ENCODE measurements at regions not wholly inside any gene's neighbourhood (a gene's known extent, or its start where the extent isn't known, plus 50 kb on each side); places are given as distances from the start of the nearest gene placed in this dataset.
"Not testable (repeated sequence)": the region's sequence is repeated elsewhere in the genome, so short reads cannot be mapped to it uniquely, and the experiment has no call there.

DNA sequence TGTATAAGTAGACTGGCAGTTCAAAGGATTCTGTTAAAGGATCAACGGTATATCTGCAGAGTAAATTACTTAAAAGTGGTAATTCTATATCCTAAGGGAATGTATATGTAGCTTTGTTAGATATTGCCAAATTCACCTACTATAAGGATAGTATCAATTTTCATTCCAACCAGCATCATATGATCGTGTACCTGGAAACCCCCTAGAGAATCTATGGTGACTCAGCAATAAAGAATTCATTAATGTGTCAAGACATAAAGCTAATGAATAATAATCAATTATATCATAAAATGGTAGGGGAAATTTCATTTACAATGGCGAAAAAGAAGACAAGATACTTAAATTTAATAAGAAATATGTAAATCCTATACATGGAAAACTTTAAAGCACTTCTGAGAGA lies 234.1 kb upstream of the ACTBL2 start:
- POLR2A ChIA-PET, result no interaction called here
- H3K4me3 Mint-ChIP-seq, result no peak overlapping the region

DNA sequence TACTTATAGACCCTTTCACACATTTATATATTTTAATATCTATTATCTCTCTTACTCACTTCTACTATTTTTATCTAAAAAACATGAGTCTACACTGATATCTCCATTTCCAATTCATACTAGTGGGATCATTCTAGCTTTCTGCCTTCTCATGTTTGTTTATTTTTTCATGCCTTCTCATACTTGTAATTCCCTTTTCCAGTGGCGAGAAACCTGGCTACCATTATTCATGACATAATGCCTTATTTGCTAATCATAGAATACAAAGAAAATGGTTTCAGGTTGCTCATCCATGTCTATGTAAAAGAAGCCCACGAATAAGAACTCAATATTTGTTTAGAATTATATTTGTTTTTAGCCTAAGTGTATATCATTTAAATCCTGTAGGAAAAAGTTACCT lies 232.7 kb upstream of the ACTBL2 start:
- H3K27me3 Mint-ChIP-seq, result peaks cover 4% of the 10 kb centered on the region
- H3K9me3 Mint-ChIP-seq, result no peaks in the 10 kb centered on the region
- no peak overlapping the region for H3K4me3 Mint-ChIP-seq
- POLR2A ChIA-PET, result no interaction called here
- DNase-seq (no peak), ATAC-seq (ENCODE audit: low read depth) (no peak)
- H3K36me3 Mint-ChIP-seq, result no peaks in the 10 kb centered on the region
- H3K27ac Mint-ChIP-seq, result no peak overlapping the region
- H3K4me1 Mint-ChIP-seq, result no peaks in the 10 kb centered on the region

More for the DNA sequence above, 234.1 kb upstream of the ACTBL2 start:
- no peaks in the 10 kb centered on the region for H3K9me3 Mint-ChIP-seq
- no peak for DNase-seq
- H3K27me3 Mint-ChIP-seq, result peaks cover 3% of the 10 kb centered on the region
- H3K4me1 Mint-ChIP-seq, result no peaks in the 10 kb centered on the region
- H3K27ac Mint-ChIP-seq, result no peak overlapping the region
- H3K36me3 Mint-ChIP-seq, result no peaks in the 10 kb centered on the region
- no peak for ATAC-seq (ENCODE audit: low read depth)

DNA sequence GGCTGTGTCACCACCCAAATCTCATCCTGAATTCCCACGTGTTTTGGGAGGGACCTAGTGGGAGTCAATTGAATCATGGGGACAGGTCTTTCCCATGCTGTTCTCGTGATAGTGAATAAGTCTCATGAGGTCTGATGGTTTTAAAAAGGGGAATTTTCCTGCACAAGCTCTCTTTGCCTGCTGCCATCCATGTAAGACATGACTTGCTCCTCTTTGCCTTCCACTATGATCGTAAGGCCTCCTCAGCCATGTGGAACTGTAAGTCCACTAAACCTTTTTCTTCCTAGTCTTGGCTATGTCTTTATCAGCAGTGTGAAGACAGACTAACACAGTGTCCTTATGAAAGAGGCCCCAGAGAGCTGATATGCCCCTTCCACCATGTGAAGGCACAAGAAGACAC lies 230.9 kb upstream of the ACTBL2 start:
- H3K27ac Mint-ChIP-seq; H3K4me3 Mint-ChIP-seq; H3K36me3 Mint-ChIP-seq; DNase-seq; H3K9me3 Mint-ChIP-seq; ATAC-seq (ENCODE audit: low read depth); H3K27me3 Mint-ChIP-seq; H3K4me1 Mint-ChIP-seq; POLR2A ChIA-PET: not testable (repeated sequence)

DNA sequence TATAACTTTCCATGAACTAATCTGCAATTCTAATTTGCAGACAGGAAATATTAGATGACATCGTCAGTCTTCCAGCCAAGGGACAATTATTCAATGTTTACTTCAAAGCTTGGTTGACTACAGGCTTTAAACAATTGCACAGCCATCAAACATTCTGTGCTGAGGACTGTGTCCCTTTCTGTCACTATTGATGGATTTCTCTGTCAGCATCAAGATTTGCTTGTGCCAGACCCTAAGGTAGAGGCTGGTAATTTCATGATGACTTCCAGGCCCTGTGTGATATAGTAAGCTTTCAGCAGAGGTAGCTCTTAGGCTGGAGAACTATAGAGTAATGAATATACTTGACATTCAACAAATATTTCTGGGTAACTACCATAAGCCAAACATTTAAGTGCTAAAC lies 229.3 kb upstream of the ACTBL2 start:
- H3K27me3 Mint-ChIP-seq, result peaks cover 7% of the 10 kb centered on the region
- no peak overlapping the region for H3K4me3 Mint-ChIP-seq
- ATAC-seq (ENCODE audit: low read depth) (no peak), DNase-seq (no peak)
- H3K27ac Mint-ChIP-seq, result no peak overlapping the region
- H3K4me1 Mint-ChIP-seq, result no peaks in the 10 kb centered on the region
- H3K9me3 Mint-ChIP-seq, result no peaks in the 10 kb centered on the region
- no peaks in the 10 kb centered on the region for H3K36me3 Mint-ChIP-seq
- POLR2A ChIA-PET, result no interaction called here

DNA sequence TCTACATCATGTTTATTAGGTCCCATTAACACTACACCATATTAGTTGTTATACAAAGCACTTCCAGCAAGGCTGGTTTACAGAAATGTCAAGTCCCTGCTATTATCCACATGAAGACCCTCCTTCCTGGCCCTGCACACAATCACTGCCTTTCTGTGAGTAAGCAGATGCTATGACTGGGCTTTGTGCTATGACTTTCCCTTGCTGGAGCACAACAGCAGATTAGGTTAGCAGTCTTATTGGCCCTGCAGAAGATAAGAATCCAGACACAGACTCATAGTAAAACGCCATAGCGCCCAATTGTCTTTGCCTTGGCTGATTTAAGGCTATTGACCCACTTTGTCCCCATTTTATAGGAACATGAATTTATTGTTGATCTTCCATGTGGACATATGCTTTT lies 228.9 kb upstream of the ACTBL2 start:
- H3K36me3 Mint-ChIP-seq, result no peaks in the 10 kb centered on the region
- no peaks in the 10 kb centered on the region for H3K9me3 Mint-ChIP-seq
- no peak overlapping the region for H3K27ac Mint-ChIP-seq
- DNase-seq, result no peak
- H3K4me1 Mint-ChIP-seq, result no peaks in the 10 kb centered on the region
- POLR2A ChIA-PET, result no interaction called here
- peaks cover 7% of the 10 kb centered on the region for H3K27me3 Mint-ChIP-seq
- ATAC-seq (ENCODE audit: low read depth), result no peak
- H3K4me3 Mint-ChIP-seq, result no peak overlapping the region

DNA sequence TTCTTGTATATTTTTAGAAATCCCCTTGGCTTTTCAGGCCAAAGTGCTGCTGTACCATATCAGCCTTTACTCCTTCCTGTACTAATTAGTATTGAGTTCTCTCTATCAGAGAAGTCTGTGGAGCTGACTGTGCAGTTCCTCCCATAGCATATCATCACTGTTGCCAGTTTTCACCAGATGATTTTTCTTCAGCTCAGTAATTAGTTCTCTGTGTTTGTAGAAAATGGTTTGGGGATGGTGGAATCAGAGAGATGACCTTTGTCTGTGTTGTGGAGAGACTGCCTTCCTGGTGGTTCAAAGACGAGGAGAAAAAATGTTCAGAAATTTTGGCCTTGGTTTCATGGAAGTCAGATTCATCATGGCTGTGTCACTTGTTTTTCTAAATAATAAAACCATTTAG lies 227.5 kb upstream of the ACTBL2 start:
- ATAC-seq (ENCODE audit: low read depth), result no peak
- Mint-ChIP-seq H3K4me3 (no peak overlapping the region), H3K4me1 (no peaks in the 10 kb centered on the region), H3K36me3 (no peaks in the 10 kb centered on the region), H3K27me3 (peaks cover 4% of the 10 kb centered on the region), H3K9me3 (no peaks in the 10 kb centered on the region), H3K27ac (no peak overlapping the region)
- POLR2A ChIA-PET, result no interaction called here
- no peak for DNase-seq

DNA sequence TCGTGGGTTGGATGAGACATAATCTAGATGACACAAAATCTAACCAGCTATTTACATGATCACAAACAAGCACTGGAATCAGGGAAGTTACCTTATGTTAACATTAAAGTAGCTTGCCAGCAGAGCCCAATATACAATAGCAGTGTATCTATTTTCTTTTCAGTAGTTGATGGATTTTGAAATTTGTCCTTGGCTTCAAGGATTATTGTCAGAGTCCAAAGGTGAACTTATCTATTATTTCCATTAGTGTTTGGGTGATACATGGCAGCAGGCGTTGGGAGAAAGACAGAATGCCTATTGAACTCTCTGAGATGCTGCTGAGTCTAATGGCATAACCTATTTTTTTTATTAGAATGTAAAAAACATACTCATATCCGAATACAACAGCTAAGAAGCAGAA lies 223.2 kb upstream of the ACTBL2 start:
- Mint-ChIP-seq H3K9me3 (no peaks in the 10 kb centered on the region), H3K27ac (no peak overlapping the region), H3K4me1 (no peaks in the 10 kb centered on the region), H3K36me3 (no peaks in the 10 kb centered on the region), H3K27me3 (peaks cover 4% of the 10 kb centered on the region), H3K4me3 (no peak overlapping the region)
- DNase-seq, result no peak
- no peak for ATAC-seq (ENCODE audit: low read depth)
- POLR2A ChIA-PET, result no interaction called here

DNA sequence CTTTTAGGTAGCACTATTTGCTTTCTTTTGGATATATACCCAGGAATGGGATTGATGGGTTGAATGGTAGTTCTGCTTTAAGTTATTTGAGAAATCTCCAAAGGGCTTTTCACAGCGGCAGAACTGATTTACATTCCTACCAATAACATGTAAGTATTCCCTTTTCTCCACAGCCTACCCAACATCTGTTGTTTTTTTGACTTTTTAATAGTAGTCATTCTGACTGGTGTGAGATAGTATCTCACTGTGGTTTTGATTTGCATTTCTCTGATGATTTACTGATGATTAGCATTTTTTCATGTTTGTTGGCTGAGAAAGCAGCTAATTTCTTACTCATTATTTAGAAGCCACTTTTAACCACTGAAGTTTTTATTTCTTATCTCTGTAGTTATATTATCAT lies 221.1 kb upstream of the ACTBL2 start:
- no peaks in the 10 kb centered on the region for H3K36me3 Mint-ChIP-seq
- H3K9me3 Mint-ChIP-seq, result no peaks in the 10 kb centered on the region
- POLR2A ChIA-PET, result no interaction called here
- no peak overlapping the region for H3K4me3 Mint-ChIP-seq
- DNase-seq, result no peak
- no peaks in the 10 kb centered on the region for H3K4me1 Mint-ChIP-seq
- no peaks in the 10 kb centered on the region for H3K27me3 Mint-ChIP-seq
- no peak for ATAC-seq (ENCODE audit: low read depth)
- no peak overlapping the region for H3K27ac Mint-ChIP-seq

DNA sequence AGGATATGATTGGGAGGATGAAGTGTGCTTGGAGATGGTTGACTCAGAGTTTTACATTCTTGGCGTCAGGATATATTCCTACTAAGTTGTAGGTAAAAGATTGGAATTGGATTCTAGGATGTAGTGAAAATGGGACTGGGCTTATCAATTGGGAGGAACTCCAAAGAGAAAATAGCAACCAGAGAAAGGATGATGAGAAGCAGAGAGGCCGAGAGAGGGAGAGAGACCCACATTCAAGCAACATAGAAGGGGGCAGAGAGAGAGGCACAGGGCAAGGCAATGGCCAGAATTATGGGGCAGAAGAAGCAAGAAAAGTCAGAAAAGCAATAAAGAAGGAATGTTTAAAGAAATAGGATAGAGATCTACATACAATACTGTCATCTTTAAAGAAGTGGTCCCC lies 217.9 kb upstream of the ACTBL2 start:
- ATAC-seq (ENCODE audit: low read depth) (no peak), DNase-seq (no peak)
- no peak overlapping the region for H3K4me3 Mint-ChIP-seq
- POLR2A ChIA-PET, result no interaction called here
- no peaks in the 10 kb centered on the region for H3K4me1 Mint-ChIP-seq
- H3K36me3 Mint-ChIP-seq, result no peaks in the 10 kb centered on the region
- H3K9me3 Mint-ChIP-seq, result no peaks in the 10 kb centered on the region
- H3K27ac Mint-ChIP-seq, result no peak overlapping the region
- no peaks in the 10 kb centered on the region for H3K27me3 Mint-ChIP-seq

DNA sequence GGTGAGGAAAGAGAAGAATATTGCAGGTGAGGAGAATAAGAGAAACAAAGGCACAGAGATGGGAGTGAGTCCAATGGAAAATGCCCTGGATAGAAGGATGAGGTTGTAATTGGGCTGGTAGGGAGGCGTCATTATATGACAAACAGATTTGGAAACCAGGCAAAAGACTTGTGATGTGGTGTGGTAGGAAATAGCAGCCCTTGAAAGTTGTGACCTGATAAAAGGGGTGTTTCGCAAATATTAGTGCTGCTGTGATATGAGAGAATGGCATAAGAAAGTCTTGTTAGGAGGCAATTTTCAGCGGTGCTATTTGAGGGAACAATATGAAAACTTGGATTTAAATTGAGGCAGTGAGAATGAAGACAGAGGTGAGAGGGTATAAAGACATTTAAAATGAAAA lies 217.5 kb upstream of the ACTBL2 start:
- H3K9me3 Mint-ChIP-seq, result no peaks in the 10 kb centered on the region
- H3K36me3 Mint-ChIP-seq, result no peaks in the 10 kb centered on the region
- POLR2A ChIA-PET, result no interaction called here
- ATAC-seq (ENCODE audit: low read depth) (no peak), DNase-seq (no peak)
- H3K4me3 Mint-ChIP-seq, result no peak overlapping the region
- H3K27me3 Mint-ChIP-seq, result no peaks in the 10 kb centered on the region
- H3K27ac Mint-ChIP-seq, result no peak overlapping the region
- no peaks in the 10 kb centered on the region for H3K4me1 Mint-ChIP-seq

DNA sequence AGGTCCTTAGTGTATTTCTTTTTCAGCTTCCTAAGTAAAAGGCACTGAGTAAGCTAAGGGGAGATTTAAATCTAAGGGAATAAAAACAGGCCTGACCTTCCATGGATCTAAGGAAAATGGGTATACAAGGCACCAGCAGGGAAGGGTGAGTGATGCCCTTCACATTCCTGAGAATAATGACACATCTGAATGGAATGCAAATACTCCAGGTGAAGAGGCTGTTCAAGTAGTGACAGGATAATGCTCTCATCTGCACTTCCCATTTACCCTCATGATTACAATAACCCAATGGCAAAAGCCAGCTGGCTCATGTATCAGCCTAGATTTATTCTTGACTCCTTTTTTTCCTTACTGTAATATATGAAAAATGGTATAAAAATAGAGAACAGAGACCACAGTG lies 216.2 kb upstream of the ACTBL2 start:
- Mint-ChIP-seq H3K27ac (no peak overlapping the region), H3K27me3 (no peaks in the 10 kb centered on the region), H3K36me3 (no peaks in the 10 kb centered on the region), H3K4me1 (no peaks in the 10 kb centered on the region), H3K9me3 (no peaks in the 10 kb centered on the region), H3K4me3 (no peak overlapping the region)
- no peak for DNase-seq
- no peak for ATAC-seq (ENCODE audit: low read depth)
- POLR2A ChIA-PET, result no interaction called here

DNA sequence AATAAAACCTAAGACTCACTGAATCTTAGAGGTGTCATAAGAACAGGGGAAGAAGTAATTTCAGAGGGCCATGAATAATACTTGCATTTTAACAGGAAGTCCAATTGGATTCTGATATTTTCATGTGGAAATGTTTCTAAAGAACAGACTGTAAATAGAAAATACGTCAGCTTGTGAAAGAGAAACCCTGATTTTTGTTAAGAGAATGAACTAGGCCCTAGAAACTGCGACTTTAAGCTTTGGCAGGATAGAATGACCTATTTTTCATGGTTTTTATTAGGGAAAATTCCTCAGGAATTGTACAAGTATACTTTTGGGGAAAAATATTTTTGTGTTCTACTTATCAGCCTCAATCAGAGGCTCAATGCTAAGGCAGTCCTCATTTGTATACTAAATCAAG lies 215.5 kb upstream of the ACTBL2 start:
- Mint-ChIP-seq H3K4me1 (no peaks in the 10 kb centered on the region), H3K9me3 (no peaks in the 10 kb centered on the region)

DNA sequence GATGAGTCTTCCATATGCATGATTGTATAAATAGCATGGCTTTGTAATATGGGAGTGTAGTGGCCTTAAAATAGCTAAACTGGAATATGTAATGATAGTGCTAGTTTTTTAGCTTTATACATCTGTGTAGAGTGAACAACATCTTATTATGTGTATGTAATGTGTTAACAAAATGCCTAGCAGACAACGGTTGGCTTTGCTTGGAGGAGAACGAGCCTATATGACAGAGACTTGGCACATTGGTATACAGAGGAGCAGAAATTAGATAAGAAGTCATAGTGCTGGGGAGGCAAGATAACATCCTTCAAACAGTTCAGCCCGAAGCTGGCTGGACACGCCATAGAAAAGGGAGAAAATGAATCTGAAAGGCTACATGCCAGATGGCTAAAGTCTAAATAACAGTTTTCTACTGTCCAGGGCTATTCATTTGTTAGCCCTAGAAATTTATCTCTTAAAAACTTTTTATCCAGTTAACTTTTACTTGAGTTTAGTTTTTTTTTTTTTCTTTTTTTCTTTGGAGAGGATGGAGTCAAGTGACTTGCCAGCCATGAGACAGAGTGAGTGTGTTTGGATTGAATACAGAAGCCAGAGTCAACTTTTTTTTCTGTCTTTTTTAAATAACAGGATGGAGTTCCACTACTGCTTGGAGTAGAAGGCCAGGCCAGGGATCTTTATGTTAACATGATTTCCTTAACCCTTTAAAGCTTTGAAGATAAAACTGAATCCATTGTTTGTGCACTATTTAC lies 214.4 kb upstream of the ACTBL2 start:
- DNase-seq (no peak), ATAC-seq (ENCODE audit: low read depth) (no peak)
- H3K36me3 Mint-ChIP-seq, result no peaks in the 10 kb centered on the region
- H3K9me3 Mint-ChIP-seq, result no peaks in the 10 kb centered on the region
- no peak overlapping the region for H3K27ac Mint-ChIP-seq
- no peak overlapping the region for H3K4me3 Mint-ChIP-seq
- no peaks in the 10 kb centered on the region for H3K4me1 Mint-ChIP-seq
- H3K27me3 Mint-ChIP-seq, result no peaks in the 10 kb centered on the region
- POLR2A ChIA-PET, result no interaction called here

More for the DNA sequence above, 215.5 kb upstream of the ACTBL2 start:
- no peak overlapping the region for H3K27ac Mint-ChIP-seq
- ATAC-seq (ENCODE audit: low read depth) (no peak), DNase-seq (no peak)
- no peaks in the 10 kb centered on the region for H3K27me3 Mint-ChIP-seq
- H3K36me3 Mint-ChIP-seq, result no peaks in the 10 kb centered on the region
- POLR2A ChIA-PET, result no interaction called here
- H3K4me3 Mint-ChIP-seq, result no peak overlapping the region

DNA sequence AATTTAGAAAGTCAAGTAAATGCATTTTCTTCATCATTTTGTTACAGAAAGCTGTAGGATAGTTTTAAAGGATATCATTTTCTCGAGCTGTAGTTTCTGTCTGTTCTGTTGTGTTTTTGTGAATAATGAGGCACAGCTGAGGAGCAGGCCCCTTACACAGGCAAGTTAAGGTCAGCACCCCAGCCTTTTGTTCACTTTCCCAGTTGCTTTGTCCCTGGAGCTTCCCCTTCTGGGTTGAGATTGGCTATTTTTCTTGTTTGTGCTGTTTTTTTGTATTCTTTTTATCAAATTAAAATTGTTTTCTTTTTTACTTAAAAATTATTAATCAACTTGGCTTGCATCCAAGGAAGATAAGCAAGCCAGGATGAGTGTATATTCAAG lies 213.8 kb upstream of the ACTBL2 start:
- Mint-ChIP-seq H3K4me1 (no peaks in the 10 kb centered on the region), H3K9me3 (no peaks in the 10 kb centered on the region), H3K36me3 (no peaks in the 10 kb centered on the region), H3K4me3 (no peak overlapping the region), H3K27me3 (no peaks in the 10 kb centered on the region), H3K27ac (no peak overlapping the region)
- POLR2A ChIA-PET, result no interaction called here
- no peak for DNase-seq
- no peak for ATAC-seq (ENCODE audit: low read depth)

Data from activated naive CD8-positive, alpha-beta T cell treated with anti-CD3 and anti-CD28 coated beads, Interleukin-2, amount 10 ng/mL, durations not matched to agents 7 days and 5 days (primary cell).